ENCODE measurements at regions not wholly inside any gene's neighbourhood (a gene's known extent, or its start where the extent isn't known, plus 50 kb on each side); places are given as distances from the start of the nearest gene placed in this dataset.

DNA sequence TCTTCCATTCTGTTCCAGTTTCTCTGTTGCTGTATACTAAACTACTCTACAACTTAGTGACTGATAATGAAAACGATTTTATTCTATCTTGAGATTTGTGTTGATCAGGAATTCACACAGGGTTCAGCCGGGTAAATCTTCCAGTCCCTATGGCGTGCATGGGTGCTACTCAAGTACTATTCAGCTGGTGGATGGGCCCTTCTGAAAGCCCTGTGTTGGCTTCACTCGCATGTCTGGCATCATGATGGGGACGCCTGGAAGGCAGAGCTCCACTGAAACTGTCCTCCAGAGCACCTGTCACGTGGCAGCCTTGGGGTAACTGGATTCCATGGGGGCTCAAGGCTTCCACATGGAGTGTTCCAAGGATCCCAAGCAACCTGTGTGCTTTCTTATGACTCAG, 86.0 kb upstream of the ZMIZ1 start:
- DNase-seq (ENCODE audit: low read depth) = no peak

DNA sequence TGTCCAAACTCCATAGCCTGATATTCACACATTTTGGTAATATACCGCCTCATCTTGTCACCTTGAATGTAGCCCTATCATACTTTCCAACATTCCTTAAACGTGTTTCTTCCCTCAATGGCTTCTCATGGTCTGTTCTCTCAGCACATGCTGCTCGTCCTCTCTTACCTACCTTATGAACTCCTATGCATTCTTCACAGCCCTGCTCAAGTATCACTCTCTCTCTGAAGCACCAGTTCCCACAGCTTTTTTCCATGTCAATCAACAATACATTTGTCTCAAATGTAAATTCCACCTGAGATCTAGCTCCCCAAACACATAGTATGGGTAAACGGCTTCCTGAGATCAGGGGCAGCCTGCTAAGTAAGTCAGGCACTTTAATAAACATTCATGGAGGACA, 85.2 kb upstream of the ZMIZ1 start:
- no peak for DNase-seq (ENCODE audit: low read depth)

DNA sequence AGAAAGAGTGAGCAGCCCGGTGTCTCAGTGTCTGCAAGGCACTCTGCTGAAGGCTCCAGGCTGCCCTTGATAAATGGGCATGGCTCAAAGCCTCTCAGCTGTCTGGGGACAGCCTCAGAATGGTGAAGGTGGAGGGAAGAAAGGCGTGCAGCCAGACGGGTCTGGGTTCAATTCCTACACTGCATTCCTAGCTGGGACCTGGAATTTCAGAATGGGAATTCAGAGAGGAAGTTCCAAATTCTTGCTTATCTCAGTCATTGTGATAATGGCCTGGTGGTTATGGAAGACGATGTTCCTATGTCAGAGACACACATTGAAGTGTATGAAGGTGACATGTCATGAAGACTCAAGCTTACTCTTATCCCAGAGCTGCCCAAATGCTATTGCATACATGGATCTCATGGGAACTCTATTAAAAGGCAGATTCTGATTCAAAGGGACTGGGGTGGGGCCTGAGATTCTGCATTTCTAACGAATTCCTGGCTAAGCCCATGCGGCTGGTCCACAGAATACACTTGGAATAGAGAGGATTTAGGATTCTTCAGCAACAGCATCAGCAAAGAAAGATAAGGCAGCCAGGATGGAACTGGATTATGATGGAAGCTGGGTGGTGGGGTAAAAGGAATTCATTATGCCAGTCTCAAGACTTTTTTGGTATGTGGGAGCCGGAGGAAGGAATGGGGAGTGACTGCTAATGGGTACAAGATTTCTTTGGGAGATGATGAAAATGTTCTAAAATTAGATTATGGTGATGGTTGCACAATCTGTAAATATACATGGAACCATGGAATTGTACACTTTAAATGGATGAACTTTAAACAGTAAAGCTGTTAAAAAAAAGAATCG, 82.6 kb upstream of the ZMIZ1 start:
- no peak for DNase-seq (ENCODE audit: low read depth)

DNA sequence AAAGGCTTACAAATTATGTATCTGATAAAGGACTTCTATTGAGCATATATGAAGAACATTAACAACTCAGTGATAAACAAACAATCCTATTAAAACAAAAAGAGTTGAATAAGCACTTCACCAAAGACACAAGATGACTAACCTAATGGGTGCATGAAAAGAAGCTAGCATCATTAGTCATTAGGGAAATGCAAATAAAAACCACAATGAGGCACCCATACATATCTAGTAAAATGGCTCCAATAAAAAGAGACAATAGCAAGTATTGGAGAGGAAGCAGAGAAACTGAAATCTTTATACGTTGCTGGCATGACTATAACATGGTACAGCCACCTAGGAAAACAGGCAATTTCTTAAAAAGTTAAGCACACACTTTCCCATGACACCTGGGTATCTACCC, 77.6 kb upstream of the ZMIZ1 start:
- DNase-seq (ENCODE audit: low read depth) = peak; percentile 63

DNA sequence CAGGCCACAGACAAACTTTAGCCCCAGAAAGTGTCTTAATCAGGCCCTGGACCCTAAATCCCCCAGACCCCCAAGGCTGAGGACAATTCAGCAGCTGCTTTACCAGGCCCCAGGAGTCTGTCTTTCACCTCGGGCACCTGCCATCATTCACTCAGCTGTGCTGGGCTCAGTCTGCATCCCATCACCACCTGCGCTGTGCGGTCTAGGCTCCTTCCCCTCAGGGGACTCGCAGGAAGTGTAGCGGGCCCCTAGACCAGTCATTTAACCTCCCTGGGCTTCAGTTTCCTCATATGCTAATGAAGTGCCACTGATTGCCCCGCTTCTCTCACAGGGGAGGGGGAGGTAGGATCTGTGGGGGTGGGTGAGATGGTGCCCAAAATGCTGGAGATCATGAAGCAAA, 76.4 kb upstream of the ZMIZ1 start:
- DNase-seq (ENCODE audit: low read depth) = no peak

DNA sequence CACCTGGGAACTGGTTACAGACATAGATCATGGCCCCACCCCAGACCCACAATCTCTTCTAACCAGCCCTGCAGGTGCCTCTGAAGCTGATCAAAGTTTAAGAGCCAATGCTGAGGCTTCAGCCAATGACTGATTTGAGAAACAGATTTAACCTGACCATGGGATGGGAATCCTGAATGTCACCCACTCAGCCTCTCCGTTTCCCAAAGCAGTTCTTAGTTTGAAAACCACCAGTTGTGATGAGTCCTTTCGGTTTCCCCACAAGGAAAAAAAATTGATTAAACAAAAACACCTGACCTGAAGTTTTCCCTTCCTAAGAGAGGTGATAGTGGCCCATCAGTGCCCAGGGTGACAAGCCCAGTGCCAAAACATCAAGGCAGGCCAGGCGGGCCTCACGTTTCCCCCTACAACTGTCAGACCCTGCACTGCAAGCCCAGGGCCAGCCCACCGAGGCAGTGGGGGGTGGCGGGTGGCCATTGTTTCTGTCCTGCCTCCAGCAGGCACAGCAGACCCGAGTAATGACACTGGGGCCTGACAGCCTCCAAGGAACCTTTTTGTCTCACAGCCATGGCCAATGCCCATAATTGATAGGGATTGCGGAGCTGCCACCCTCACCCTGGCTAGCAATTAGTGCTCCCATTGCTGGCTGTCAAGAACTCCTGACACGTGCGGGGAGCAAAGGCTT, 75.4 kb upstream of the ZMIZ1 start:
- DNase-seq (ENCODE audit: low read depth) = no peak

DNA sequence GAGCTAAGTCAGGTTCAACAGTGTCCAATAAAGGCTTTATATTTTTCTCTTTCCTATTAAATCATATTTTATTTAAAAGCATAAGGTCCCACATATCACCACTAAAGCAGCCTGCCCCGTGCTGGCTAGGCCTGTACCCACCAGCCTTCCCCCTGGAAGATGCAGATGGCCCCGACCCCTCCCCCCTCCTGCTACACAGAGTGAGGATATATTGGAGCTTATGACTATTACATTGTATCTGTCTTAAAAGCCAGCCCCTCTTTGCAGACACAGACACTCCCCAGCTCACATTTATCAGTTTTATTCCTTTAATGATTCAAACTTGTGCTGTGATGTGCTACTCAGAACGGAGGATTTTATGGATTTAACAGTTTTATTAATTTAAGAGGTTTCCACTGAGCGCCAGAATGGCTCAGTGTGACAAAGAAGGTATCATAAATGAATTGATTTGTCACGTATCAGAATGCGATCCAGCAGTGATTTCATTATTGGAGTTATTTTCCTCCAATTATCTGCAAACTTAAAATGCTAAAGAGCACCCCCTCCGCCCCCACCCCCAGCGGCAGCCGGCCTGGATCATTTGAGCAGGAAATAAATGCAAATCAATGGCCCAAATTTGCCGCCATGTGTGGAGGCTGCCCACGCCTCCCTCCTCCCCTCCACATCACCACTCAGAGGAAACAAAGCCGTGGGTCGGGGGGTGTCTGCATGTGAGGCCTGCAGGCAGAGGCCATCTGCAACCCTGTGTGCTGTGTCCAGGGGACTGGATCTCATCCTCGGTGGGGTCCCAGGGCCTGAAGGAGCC, 72.6 kb upstream of the ZMIZ1 start:
- DNase-seq (ENCODE audit: low read depth) = no peak

DNA sequence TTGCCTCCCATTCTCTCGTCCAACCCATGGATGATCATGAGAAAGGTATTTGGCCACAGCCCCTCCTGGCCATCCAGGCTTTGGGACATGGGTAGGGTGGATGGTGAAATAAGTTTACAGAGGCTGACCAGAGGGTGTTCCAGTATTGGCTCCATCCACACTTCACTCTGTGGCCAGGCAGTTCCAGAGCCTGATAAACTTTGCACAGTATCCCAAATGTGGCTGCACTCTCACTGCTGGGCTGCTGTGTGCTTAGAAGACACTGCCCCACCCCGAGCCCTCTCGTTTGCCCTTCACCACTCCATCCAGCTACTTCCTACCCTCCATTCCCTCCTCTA, 72.0 kb upstream of the ZMIZ1 start:
- no peak for DNase-seq (ENCODE audit: low read depth)

DNA sequence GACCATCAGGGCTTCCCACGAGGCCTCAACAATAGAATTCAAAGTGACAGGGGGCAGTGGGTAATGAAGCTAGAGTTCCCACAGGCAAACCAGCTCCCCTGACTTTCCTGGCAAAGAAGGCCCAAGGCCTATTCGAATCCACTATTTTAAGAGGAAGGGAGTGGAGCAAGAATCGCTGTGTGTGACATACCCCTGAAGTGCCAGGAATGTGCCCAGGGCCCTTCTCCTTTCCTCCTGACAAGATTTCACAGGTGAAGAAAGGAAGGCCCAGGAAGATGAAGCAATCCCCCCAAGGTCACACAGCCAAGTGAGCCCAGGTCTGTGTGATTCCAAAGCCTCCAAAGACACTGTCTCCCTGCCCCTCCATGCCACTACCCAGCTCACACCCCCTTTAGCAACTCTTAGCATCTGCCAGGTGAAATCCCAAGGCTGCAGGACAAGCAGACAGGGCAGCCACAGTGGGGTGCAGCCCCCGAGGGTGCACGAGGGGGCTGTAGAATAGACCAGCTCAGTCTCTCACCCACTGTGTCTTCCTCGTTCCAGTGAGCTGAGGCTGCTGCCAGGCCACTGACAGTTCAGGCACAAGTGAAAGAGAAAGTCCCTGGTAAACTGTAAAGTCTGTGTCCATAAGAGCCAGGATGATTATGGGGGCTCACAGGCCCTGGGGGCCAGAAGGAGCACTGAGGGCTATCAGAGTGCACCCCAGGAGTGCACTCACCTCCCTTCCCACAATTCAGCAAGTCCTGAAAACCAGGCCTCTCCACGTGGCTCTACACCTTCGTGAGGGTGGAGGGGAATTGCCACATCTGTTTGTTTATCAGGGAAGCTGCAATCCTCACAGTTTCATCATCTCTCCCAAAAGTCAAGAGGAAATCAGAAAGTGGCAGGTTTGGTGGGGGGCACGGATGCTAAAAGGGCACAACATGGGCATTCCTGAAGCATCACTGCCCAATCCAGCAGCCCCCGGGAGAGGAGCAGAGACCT, 70.8 kb upstream of the ZMIZ1 start:
- DNase-seq (ENCODE audit: low read depth) = no peak

DNA sequence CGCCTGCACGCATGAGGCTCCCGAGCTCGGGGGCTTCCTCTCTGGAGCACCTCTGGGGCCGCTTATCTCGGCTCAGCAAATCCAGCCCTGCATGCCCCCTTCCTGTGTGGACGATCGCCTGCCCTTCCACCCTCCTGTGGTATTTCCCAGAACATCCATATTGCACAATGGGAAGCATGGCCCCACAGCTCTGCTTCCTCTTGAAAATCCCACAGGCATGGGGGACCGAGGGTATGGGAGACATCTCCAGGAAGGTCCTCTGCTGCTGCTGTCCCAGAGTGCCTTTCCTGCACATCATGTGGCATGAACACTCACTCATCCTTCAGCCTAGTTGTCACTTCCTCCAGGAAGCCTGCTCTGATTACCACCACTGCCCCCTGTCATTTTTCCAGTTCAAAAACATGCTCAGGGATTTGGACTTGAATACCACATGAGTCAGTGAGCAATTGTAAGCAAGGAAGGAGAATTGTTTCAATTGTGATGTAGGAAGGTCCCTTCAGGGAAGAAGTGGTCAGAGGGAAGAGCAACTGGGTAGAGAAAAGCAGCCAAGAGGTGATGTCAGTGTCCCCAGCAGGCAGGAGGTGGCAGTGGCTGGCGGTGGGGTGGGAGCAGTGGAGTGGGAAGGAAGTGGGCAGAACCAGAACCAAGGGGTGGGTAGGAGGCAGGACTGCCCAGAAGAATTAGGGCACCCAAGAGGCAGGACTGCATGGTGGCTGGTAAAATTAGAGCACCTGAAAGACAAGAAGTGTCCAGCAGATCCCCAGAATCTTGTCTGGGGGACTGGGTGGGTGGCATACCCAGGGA, 67.5 kb upstream of the ZMIZ1 start:
- DNase-seq (ENCODE audit: low read depth) = peak; percentile 81

DNA sequence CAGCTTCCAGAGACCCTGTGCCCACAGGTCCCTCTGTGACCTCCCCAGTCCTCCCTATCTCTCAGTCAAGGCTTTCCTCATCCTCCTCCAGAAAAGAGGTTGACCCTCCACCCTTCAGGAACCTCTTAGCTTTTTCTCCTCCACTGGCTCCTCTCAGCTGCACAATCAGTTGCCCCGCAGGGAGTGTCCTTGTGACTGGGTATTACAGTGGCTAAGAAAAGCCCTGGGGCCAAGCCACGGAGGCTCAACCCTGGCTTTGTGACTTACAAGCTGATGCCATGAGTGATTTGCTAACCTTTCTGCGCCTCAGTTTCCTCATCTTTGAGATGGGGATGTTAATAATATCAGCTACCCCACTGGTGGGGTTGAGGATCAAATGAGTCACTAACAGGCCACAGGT, 66.4 kb upstream of the ZMIZ1 start:
- DNase-seq (ENCODE audit: low read depth) = no peak

DNA sequence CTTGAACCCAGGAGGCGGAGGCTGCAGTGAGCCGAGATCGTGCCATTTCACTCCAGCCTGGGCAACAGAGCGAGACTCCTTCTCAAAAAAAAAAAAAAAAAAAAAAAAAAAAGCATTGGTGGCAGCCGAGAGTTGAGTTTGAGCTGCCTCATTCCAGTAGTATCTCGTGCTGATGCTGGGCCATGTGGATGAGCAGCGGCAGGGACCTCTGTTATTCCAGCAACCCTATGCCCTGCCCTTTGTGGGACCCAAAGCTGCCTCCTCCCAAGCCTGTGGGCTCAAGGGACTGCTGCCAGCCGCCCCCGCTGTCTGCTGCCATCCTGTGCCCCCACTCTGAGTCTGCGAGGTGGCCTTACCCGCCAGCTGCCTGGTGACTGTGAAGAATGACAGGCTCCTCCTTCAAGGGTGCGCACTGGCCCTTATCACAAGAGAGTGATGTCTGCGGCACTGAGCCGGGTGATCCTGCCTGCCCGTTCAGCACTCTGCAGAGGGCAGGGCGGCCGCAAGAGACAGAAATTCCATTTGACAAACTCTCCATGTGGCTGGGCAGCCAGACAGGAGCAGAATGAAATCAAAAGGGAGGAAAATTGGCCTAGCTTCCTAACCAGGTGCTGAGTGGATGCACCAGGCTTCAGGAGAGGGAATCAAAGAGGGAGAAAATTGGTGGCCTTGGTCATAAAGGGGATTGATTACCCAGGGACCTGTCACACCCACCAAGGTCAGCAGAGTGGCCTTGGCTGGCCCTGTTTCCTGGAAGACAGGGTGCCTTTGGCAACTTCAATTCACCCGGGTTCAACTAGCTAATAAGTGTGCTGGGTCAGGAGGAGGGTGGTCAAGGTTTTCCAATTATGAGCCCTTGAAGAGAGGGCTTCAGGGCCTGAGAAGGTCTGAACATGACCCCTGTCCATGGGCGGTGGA, 65.3 kb upstream of the ZMIZ1 start:
- DNase-seq (ENCODE audit: low read depth) = no peak

DNA sequence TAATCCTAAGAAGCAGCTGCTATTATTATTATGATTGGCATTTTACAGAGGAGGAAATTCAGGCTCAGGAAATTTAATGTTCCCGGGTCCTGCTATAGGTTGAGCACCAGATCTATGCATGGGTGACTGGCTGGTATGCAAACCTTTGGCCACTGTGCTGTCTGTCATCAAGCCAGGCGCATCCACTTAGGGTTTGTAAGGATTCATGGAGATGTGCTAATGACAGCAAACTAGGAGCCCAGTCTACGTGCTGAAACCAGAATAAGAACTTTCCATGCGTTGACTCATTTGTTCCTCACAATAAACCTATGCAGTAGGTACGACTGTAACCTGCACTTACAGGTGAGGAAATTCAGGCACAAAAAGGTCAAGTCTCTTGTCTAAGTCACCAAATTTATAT, 64.5 kb upstream of the ZMIZ1 start:
- no peak for DNase-seq (ENCODE audit: low read depth)

DNA sequence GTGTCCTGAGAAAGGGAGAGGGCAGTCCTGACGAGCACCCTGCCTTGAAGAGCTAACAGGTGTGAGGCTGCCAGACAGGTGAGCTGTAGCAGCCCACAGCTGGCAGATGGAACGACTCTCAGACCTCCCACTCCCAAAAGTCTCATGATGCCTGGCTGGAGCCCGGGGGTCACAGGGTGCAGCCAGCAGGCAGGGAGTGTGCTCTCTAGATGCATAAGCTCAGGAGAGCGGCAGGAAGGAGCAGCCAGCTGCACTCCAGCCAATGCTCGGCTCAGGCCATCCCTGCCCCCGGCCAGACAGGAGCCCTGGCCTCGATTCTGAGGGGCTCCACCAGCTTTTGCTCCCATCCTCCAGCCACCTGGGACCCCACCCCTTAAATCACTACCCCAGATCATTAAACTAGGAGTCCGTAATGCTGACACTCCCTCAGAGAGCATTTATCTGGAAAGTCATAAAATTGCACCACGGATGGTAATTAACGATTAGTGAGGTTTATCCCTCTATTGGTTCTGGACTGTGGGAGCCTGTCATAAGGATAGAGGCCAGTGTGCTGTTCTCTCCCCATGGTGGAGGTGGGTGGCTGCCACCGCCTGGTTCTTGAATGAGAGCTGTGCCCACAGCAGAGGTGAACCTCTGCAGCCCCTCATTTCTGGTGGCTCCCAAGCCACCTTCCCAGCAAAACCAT, 63.5 kb upstream of the ZMIZ1 start:
- DNase-seq (ENCODE audit: low read depth) = no peak

DNA sequence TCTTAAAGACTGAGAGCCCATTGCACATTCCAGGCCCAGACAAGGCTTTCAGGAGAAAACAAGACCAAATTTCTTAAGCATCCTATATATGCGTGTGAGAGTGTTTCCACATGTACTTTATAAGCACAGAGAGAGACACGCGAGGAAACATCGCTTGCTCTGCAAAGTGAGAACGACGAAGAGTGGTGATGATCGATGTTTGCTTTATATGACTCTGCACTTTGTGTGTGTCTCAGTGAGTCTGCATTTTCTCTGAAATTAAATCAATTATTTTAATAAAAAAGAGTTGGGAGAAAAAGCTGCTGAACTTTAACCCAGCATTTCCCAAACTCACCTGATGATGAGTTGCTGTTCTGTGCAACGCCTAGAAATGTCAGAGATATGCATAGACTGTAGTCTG, 61.7 kb upstream of the ZMIZ1 start:
- DNase-seq (ENCODE audit: low read depth) = no peak

DNA sequence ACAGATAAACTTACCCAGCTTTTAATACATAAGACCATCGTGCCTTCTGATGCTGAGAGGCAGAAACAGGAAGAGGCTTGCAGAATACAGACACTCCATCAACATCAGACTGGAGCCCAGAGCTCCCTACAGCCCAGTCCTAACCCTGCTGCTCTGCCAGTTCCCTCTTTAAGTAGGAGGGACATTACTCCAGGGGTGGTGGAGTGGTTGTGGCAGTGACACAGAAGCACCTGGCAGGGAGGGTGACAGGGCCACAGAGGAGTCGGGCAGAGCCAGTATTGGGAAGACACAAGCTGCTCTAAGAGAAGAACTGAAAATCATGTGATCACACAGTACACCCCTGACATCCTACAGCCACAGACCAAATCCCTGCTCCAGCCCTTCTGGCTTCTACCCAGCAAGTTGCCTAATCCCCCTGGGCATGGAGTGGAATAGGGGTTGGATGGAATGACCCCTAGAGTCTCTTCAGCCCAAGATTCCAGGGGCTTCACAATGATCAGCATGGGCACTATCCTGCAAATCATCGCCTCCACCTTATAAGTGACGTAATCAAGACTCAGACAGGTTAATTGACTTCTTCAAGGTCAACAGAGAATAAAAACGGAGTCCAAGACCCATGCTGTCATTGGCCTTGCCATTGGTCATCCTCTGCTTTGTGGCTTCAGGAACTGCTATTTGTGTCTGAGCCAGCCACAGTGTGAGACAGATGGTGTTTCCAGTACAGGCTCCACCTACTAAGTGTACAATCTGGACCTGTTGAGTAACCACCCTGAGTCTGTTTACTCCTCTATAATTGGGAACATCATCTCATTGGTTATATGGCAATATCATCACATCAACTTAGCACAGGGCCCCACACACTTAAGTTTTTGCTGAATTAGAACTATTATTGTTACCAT, 61.1 kb upstream of the ZMIZ1 start:
- DNase-seq (ENCODE audit: low read depth) = no peak

DNA sequence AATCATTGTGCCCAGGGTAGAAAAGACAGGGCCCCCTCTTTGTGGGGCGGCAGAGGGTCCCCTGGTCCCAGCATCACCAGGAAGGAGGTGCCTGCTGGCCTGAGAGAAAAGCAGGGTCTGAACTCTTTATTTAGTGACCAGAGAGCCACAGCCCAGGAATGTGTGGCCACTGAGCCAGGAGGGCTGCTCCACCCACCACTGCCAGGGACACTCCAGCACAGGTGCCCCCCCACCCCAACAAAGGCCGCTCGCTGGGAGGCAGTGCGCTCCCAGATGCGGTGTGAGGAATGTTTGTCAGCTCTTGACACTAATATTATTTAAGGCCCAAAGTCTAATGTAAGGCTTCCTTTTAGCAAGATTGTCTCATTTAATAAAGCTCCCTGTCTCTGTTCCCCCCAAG, 59.6 kb upstream of the ZMIZ1 start:
- DNase-seq (ENCODE audit: low read depth) = no peak

DNA sequence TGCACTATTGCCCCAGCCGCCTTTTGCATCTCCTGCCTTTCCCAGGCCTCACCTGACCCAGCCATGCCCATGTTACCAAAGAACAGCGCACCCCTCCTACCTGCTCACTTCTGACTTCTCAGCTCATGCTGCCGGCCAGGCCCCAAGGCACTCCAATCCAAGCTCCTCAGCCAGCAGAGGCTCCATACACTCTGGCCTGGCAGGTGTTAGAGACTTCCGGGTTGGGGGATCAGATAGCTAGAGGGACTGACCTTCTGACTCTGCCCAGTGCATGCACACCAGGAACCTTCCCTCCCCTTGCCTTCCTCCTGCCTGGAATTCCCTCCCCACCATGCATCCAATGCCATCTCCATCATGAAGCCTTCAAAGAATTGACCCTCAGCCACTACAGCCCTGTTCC, 56.2 kb upstream of the ZMIZ1 start:
- DNase-seq (ENCODE audit: low read depth) = no peak
